SH-SY5Y (cell line): ENCODE measurements at regions not wholly inside any gene's neighbourhood (a gene's known extent, or its start where the extent isn't known, plus 50 kb on each side); places are given as distances from the start of the nearest gene placed in this dataset.

Experiments
- GATA2 ChIP-seq: IDR thresholded peaks from 2 replicates; pipeline ENCODE4 v1.6.1; 2011; ENCODE audit warnings: mild to moderate bottlenecking, low read depth, low read length
- GATA3 ChIP-seq: IDR thresholded peaks from 2 replicates; pipeline ENCODE4 v1.6.1; 2011; ENCODE audit warnings: low read depth, mild to moderate bottlenecking, low read length, moderate library complexity

- no peak for TF ChIP-seq GATA3
- no peak for TF ChIP-seq GATA2
Observed at GRCh38 chr3:75035146-75035545, 420.7 kb upstream of the CNTN3 start.
